SK-N-SH (cell line): ENCODE measurements at regions not wholly inside any gene's neighbourhood (a gene's known extent, or its start where the extent isn't known, plus 50 kb on each side); places are given as distances from the start of the nearest gene placed in this dataset.

Source experiments
- CTCF ChIA-PET: fragments of 300-600, 350-600 bp; formaldehyde crosslinking; extraction: SDS; loops from one replicate; lab custom pipeline; 2021; lab: Yijun Ruan, JAX
- POLR2A ChIA-PET: fragments of 350-600 bp; sonication (Branson Sonifier 250); formaldehyde crosslinking; extraction: SDS; loops from one replicate; lab custom pipeline; 2020; ENCODE audit warnings: antibody characterized with exemption, inconsistent platforms; lab: Yijun Ruan, JAX
- DNase-seq: peaks from one replicate; pipeline ENCODE4 v3.0.0; 2012
- H2AFZ ChIP-seq: fragments of 200-600 bp; sonication (generic); 2 replicates; pipeline ENCODE4 v1.8.1; 2016; ENCODE audit warnings: antibody characterized with exemption, mild to moderate bottlenecking, low read depth
- H3F3A ChIP-seq: fragments of 200-600 bp; sonication (generic); replicated peaks from 2 replicates; pipeline ENCODE3; 2016; ENCODE audit warnings: antibody characterized with exemption, mild to moderate bottlenecking; ENCODE audit not compliant: insufficient read depth
- H3K27ac ChIP-seq, 2 experiments: fragments of 200-500 bp in 1 of 2; fragments of 200-600 bp in 1 of 2; sonication (Bioruptor generic) in 1 of 2; sonication (generic), shearing (Covaris generic) in 1 of 2; 2 replicates each; pipeline versions ENCODE4 v1.5.1 to v1.6.1; 2014 to 2016; ENCODE audit warnings: low read depth in 2 of 2, inconsistent platforms in 1 of 2, low read length in 1 of 2, mild to moderate bottlenecking in 1 of 2, mixed read lengths in 1 of 2
- H3K27me3 ChIP-seq: fragments of 200-600 bp; sonication (generic), shearing (Covaris generic); 2 replicates; pipeline ENCODE4 v1.6.1; 2016; ENCODE audit warnings: mixed run types; ENCODE audit not compliant: insufficient read depth
- H3K36me3 ChIP-seq, 2 experiments: fragments of 200-500 bp in 1 of 2; fragments of 200-600 bp in 1 of 2; sonication (Bioruptor generic) in 1 of 2; sonication (generic) in 1 of 2; replicated peaks in 1 of 2; 2 replicates each; pipeline versions ENCODE3 to v1.5.1; 2014 to 2016; ENCODE audit warnings: low read length in 1 of 2, mild to moderate bottlenecking in 1 of 2; ENCODE audit not compliant: insufficient read depth in 2 of 2, control insufficient read depth in 1 of 2
- H3K4me1 ChIP-seq, 2 experiments: fragments of 200-500 bp in 1 of 2; fragments of 200-600 bp in 1 of 2; sonication (Bioruptor generic) in 1 of 2; sonication (generic), shearing (Covaris generic) in 1 of 2; 2 replicates each; pipeline versions ENCODE4 v1.5.1 to v1.6.1; 2014 to 2016; ENCODE audit warnings: low read depth in 1 of 2, low read length in 1 of 2, mixed run types in 1 of 2; ENCODE audit not compliant: insufficient read depth in 2 of 2, control insufficient read depth in 1 of 2
- H3K4me2 ChIP-seq: fragments of 200-600 bp; sonication (generic), shearing (Covaris generic); 2 replicates; pipeline ENCODE4 v1.6.1; 2017; ENCODE audit warnings: mixed run types
- H3K4me3 ChIP-seq, 2 experiments: fragments of 200-500 bp in 1 of 2; fragments of 200-600 bp in 1 of 2; sonication (Bioruptor generic) in 1 of 2; sonication (generic), shearing (Covaris generic) in 1 of 2; 2 replicates each; pipeline versions ENCODE4 v1.5.1 to v1.8.1; 2014 to 2016; ENCODE audit warnings: low read depth in 2 of 2, inconsistent platforms in 1 of 2, low read length in 1 of 2, mild to moderate bottlenecking in 1 of 2, mixed read lengths in 1 of 2, moderate library complexity in 1 of 2
- H3K79me2 ChIP-seq: fragments of 200-600 bp; sonication (generic); 2 replicates; pipeline ENCODE4 v1.8.1; 2017; ENCODE audit warnings: mild to moderate bottlenecking; ENCODE audit not compliant: insufficient read depth
- H3K9ac ChIP-seq: fragments of 200-600 bp; sonication (generic); 2 replicates; pipeline ENCODE4 v1.6.1; 2017; ENCODE audit warnings: mixed run types
- H3K9me2 ChIP-seq: fragments of 200-600 bp; sonication (generic); 2 replicates; pipeline ENCODE4 v1.6.1; 2017; ENCODE audit warnings: mixed run types
- H3K9me3 ChIP-seq: fragments of 200-600 bp; sonication (generic); 2 replicates; pipeline ENCODE4 v1.6.1; 2017; ENCODE audit warnings: mixed run types, mild to moderate bottlenecking, moderate library complexity
- H4K20me1 ChIP-seq: fragments of 200-600 bp; sonication (generic); 2 replicates; pipeline ENCODE4 v1.6.1; 2017; ENCODE audit warnings: mild to moderate bottlenecking, mixed run types; ENCODE audit not compliant: insufficient read depth
- FOSL2 ChIP-seq: IDR thresholded peaks from 2 replicates; pipeline ENCODE4 v1.4.0; 2012; ENCODE audit warnings: low read depth, mild to moderate bottlenecking, moderate library complexity, borderline replicate concordance
- FOXJ3 ChIP-seq: sonication (generic); formaldehyde crosslinking; IDR thresholded peaks from 2 replicates; pipeline ENCODE4 v1.5.1; 2020; ENCODE audit warnings: mild to moderate bottlenecking, missing genetic modification reagents
- FOXM1 ChIP-seq: IDR thresholded peaks from 2 replicates; pipeline ENCODE4 v1.4.0; 2012; ENCODE audit warnings: low read depth, mild to moderate bottlenecking
- JUND ChIP-seq: IDR thresholded peaks from 2 replicates; pipeline ENCODE4 v1.4.0; 2012
- MEF2A ChIP-seq: IDR thresholded peaks from 2 replicates; pipeline ENCODE4 v1.4.0; 2012; ENCODE audit warnings: low read depth, borderline replicate concordance
- MXI1 ChIP-seq: IDR thresholded peaks from 2 replicates; pipeline ENCODE4 v1.6.1; 2012; ENCODE audit warnings: mild to moderate bottlenecking, low read depth, low read length, improper control_type of control experiment
- NFIC ChIP-seq: IDR thresholded peaks from 2 replicates; pipeline ENCODE4 v1.4.0; 2012; ENCODE audit warnings: borderline replicate concordance
- POLR2AphosphoS5 ChIP-seq: IDR thresholded peaks from 2 replicates; pipeline ENCODE4 v1.6.1; 2012; ENCODE audit warnings: low read depth, low read length
- RAD21 ChIP-seq: IDR thresholded peaks from 2 replicates; pipeline ENCODE4 v1.6.1; 2012; ENCODE audit warnings: mild to moderate bottlenecking, low read length
- RFX5 ChIP-seq: IDR thresholded peaks from 2 replicates; pipeline ENCODE4 v1.6.1; 2012; ENCODE audit warnings: mild to moderate bottlenecking, improper control_type of control experiment, low read length
- SIN3A ChIP-seq: IDR thresholded peaks from 2 replicates; pipeline ENCODE4 v1.6.1; 2012; ENCODE audit warnings: low read depth, mild to moderate bottlenecking, low read length, moderate library complexity, borderline replicate concordance
- TEAD4 ChIP-seq: IDR thresholded peaks from 2 replicates; pipeline ENCODE4 v1.4.0; 2012; ENCODE audit warnings: mild to moderate bottlenecking, borderline replicate concordance; ENCODE audit not compliant: insufficient read depth
- YY1 ChIP-seq: IDR thresholded peaks from 2 replicates; pipeline ENCODE4 v1.4.0; 2012; ENCODE audit warnings: low read depth, mild to moderate bottlenecking
- WGBS: methylation state at CpG from one replicate; pipeline ENCODE4 v1.1.6; 2017; ENCODE audit warnings: low lambda C conversion rate; 5-methylcytosine and 5-hydroxymethylcytosine counted together
- TF ChIP-seq, protein P1 (sequence below): IDR thresholded peaks from 2 replicates; pipeline ENCODE4 v1.6.1; 2012; ENCODE audit warnings: mild to moderate bottlenecking, low read depth, low read length, moderate library complexity
- TF ChIP-seq, protein P2 (sequence below): fragments of 200-600 bp; sonication (generic); IDR thresholded peaks from 2 replicates; pipeline ENCODE4 v1.6.1; 2017; ENCODE audit warnings: antibody characterized with exemption, mild to moderate bottlenecking, moderate library complexity
- TF ChIP-seq, protein P3 (sequence below): IDR thresholded peaks from 2 replicates; pipeline ENCODE4 v1.4.0; 2012; ENCODE audit warnings: low read depth, borderline replicate concordance

GRCh38 chr4:175559526-175559925 lies 252.5 kb downstream of the GPM6A start:
- CTCF ChIA-PET: interaction anchor here (1.0 kb wide), 2 partner anchors 10 to 331 kb away, joined by 3 to 5 read pairs; no protein-coding TSS in a partner anchor
- 16% methylated on average over 2 of the region's 2 CpGs for WGBS

More at GRCh38 chr4:175559526-175559925, 252.5 kb downstream of the GPM6A start:
- Histone ChIP-seq H3K9me3 (no peaks in the 10 kb centered on the region), H3K36me3 (no peaks in the 10 kb centered on the region), H2AFZ (no peak overlapping the region), H3K79me2 (no peaks in the 10 kb centered on the region), H3F3A (no peaks in the 10 kb centered on the region), H3K9ac (no peak overlapping the region), H4K20me1 (no peaks in the 10 kb centered on the region), H3K9me2 (no peaks in the 10 kb centered on the region), H3K27ac (no peak overlapping the region), H3K4me1 (no peaks in the 10 kb centered on the region), H3K4me2 (no peak overlapping the region), H3K4me3 (no peak overlapping the region), H3K27me3 (peaks cover 7% of the 10 kb centered on the region; the same call in 1 of the 2 replicates)
- no peak for DNase-seq
- TF ChIP-seq FOXJ3 (CRISPR knock-in tag) (no peak), FOSL2 (no peak), TEAD4 (no peak), SIN3A (no peak), MEF2A (no peak), RAD21 (no peak), FOXM1 (no peak), POLR2AphosphoS5 (no peak), JUND (no peak), NFIC (no peak), YY1 (no peak), RFX5 (no peak), MXI1 (no peak)
- TF ChIP-seq, protein P1, sequence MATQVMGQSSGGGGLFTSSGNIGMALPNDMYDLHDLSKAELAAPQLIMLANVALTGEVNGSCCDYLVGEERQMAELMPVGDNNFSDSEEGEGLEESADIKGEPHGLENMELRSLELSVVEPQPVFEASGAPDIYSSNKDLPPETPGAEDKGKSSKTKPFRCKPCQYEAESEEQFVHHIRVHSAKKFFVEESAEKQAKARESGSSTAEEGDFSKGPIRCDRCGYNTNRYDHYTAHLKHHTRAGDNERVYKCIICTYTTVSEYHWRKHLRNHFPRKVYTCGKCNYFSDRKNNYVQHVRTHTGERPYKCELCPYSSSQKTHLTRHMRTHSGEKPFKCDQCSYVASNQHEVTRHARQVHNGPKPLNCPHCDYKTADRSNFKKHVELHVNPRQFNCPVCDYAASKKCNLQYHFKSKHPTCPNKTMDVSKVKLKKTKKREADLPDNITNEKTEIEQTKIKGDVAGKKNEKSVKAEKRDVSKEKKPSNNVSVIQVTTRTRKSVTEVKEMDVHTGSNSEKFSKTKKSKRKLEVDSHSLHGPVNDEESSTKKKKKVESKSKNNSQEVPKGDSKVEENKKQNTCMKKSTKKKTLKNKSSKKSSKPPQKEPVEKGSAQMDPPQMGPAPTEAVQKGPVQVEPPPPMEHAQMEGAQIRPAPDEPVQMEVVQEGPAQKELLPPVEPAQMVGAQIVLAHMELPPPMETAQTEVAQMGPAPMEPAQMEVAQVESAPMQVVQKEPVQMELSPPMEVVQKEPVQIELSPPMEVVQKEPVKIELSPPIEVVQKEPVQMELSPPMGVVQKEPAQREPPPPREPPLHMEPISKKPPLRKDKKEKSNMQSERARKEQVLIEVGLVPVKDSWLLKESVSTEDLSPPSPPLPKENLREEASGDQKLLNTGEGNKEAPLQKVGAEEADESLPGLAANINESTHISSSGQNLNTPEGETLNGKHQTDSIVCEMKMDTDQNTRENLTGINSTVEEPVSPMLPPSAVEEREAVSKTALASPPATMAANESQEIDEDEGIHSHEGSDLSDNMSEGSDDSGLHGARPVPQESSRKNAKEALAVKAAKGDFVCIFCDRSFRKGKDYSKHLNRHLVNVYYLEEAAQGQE: no peak
- TF ChIP-seq, protein P2, sequence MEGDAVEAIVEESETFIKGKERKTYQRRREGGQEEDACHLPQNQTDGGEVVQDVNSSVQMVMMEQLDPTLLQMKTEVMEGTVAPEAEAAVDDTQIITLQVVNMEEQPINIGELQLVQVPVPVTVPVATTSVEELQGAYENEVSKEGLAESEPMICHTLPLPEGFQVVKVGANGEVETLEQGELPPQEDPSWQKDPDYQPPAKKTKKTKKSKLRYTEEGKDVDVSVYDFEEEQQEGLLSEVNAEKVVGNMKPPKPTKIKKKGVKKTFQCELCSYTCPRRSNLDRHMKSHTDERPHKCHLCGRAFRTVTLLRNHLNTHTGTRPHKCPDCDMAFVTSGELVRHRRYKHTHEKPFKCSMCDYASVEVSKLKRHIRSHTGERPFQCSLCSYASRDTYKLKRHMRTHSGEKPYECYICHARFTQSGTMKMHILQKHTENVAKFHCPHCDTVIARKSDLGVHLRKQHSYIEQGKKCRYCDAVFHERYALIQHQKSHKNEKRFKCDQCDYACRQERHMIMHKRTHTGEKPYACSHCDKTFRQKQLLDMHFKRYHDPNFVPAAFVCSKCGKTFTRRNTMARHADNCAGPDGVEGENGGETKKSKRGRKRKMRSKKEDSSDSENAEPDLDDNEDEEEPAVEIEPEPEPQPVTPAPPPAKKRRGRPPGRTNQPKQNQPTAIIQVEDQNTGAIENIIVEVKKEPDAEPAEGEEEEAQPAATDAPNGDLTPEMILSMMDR: no peak
- TF ChIP-seq, protein P3, sequence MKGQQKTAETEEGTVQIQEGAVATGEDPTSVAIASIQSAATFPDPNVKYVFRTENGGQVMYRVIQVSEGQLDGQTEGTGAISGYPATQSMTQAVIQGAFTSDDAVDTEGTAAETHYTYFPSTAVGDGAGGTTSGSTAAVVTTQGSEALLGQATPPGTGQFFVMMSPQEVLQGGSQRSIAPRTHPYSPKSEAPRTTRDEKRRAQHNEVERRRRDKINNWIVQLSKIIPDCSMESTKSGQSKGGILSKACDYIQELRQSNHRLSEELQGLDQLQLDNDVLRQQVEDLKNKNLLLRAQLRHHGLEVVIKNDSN: no peak
- POLR2A ChIA-PET: no interaction called here
